HS-27A (cell line): ENCODE measurements at regions not wholly inside any gene's neighbourhood (a gene's known extent, or its start where the extent isn't known, plus 50 kb on each side); places are given as distances from the start of the nearest gene placed in this dataset.

Experiments used
- DNase-seq: peaks from one replicate; pipeline ENCODE4 v3.0.0-alpha.2; 2012; ENCODE audit warnings: low read depth, missing footprints

DNA sequence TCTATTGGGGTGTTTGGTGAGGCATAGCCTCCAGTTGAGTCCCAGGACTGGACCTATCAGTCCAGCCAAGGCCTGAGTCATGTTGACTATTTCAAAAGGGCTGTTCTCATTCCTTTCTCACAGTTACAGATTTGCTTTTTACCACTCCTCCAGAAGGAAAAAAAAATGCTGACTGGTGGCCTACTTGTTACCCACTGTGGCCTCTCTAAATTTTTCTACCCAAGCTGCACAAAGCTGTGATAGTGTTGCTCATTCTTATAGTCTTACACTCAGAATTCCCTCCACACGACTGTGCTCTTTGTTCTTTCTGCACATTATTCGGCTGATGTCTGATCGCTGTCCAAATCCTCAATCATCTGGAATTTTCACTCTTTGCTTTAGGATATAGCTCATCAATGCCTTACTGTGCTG lies 1142.2 kb downstream of the IGSF11 start:
- no peak for DNase-seq

DNA sequence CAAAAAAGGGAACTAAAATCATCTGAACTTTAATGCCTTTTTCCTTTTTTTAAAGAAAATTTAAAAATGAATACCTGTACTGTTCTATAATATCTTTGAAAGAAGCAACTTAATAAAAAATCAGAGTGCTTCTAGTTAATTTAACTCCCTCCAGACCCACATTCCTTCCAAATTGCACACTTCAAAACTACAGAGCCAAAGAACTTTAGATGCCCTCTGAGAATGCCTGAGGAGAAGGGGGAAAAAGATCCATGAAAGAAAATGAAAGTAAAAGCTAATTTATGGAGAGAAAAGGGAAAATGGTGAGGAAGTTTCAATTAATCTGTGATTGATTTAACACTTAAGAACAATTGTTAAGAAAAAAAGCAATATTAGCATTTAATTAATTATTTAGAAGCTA lies 1141.6 kb downstream of the IGSF11 start:
- DNase-seq, result no peak

DNA sequence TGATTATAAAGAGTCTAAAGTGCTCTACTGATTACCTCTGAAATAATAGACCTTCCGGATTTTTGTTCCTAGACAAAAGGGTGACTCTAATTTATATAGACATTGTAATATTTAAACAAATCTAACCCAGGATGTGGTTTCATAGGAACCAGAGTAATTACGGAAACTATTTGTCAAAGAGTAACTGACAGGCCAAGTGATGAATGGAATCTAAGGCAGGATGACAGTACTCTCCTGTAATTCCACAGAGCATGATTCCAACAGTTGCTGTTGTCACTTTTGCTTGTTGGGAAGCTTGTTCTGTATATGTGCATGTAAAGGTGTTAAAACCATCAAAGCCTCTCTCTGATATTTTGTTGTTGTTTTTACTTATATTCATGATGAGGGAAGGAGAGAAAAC lies 1141.0 kb downstream of the IGSF11 start:
- DNase-seq, result no peak

DNA sequence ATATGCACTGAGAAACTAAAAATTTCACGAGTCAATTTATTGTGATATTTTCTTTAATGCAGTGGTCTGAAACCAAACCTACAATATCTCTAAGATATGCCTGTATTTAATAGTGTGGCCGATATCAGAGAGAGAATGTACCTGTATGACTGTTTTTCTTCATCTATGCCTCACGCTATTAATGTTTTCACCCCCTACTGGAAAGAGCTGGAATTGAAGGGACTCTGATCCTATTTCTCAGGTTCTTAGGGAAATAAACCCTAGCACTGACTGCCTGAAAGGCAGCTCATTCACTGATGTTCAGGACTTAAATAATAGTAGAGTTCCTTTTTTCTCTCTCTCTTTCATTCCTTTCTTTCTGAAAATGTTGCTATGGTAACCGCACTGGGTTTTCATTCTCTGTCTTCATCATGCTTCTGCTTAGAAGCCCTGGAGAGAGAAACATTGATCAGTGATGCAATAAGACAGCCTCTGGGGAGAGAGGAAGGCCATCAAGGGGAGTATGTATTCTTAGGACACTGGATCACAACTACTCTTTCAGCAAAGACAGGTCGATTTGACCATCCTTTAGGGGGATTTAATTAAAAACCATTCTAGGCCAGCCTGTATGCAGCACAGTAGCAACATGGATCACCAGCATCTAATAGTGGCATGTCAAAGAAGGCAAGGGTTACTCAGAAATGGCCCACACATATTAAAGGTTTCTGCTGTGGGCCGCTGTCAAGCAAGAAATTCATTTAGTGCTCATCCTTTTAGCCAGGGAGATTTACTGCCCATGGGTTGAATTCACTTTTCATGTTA lies 1135.7 kb downstream of the IGSF11 start:
- no peak for DNase-seq

- peak; percentile 80 for DNase-seq
Measured at GRCh38 chr3:117903226-117903625, 1131.4 kb downstream of the IGSF11 start.

- no peak for DNase-seq
Measured at GRCh38 chr3:117910820-117911521, 1123.7 kb downstream of the IGSF11 start.

DNA sequence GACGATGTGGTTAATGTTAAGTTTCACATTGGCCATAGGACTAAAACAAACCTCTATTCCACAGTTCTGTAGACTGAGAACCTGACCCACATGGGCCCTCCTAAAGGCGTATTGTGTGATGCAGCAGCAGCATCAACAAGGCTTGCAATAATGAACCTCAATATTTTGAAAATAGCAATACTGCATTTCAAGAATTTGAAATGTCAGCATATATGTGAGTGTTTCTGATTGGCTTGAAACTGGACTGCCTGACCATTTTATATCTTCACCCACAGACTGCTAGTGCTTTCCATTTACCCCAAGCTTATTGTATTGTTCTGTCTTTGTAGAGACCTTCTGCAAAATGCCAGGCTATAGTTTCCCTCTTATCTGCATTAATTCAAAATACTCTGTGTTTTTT lies 1122.3 kb downstream of the IGSF11 start:
- no peak for DNase-seq

- no peak for DNase-seq
Measured at GRCh38 chr3:117914540-117915100, 1120.0 kb downstream of the IGSF11 start.

- no peak for DNase-seq
Measured at GRCh38 chr3:117916839-117917238, 1117.8 kb downstream of the IGSF11 start.

DNA sequence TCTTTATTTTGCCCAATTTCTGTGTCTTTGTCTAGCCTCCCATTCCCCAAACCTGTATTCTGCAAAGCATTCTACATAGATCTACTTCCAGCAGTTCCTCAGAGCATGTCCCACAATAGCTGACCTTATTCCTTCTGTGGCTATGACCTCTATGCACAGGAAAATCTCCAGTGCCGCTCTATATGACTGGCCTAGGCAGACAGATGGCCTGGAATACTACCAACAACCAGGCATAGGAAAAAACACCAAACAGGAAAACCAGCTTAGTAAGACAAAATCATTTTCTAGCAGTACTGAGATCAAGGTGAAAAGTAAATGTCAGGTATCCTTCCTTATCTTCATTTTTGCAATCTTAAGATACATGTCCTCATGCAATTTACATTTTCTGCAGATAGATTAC lies 1115.0 kb downstream of the IGSF11 start:
- no peak for DNase-seq

DNA sequence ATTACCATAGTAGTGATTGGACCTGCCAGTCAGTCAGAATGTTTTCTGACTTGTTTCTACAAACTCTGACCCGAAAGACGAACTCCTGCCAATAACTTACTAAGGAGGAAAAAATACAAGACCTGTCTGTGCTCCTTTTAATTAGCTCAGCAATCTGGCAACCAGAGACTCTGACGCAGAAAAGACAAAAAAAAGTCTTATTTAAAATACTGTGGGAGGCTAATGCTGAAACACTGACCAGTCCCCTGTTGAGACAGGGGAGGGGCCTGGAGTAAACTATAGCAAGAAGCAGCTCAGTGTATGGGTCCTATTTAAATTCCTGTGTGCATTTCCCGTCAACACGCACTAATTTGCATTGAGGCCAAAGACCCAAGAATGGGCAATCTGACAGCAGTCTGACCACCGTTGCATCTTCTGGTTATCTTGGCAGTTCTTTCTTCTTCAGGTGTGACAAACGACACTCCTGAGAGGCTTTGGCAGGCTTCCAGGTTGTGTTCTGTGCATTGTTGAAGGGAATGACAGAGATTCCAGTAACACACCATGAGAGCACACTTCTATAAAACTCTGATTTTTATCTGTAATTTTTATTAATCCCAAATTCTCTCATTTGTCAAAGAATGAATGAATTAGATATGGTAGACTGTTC lies 1114.3 kb downstream of the IGSF11 start:
- DNase-seq, result no peak

- no peak for DNase-seq
Measured at GRCh38 chr3:117921411-117921810, 1113.2 kb downstream of the IGSF11 start.

DNA sequence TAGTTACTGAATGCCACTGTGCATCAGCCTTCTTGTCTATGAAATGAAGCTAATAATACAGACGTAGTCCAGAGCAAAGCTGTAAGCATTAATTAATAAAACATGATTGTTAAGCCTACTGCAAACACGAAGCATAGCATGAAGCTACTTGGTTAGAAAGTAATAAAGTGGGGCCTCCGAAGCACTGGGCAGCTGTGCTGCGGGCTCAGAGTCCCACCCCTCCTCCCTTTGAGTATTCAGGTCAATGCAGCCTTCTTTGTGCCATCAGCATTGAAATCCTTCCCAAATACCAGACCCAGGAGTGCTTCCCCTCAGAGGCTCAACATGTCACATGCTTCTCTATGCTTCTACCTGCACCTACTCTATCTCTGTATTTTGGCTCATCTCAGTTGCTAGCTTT lies 1112.6 kb downstream of the IGSF11 start:
- DNase-seq, result no peak

- DNase-seq, result no peak
Measured at GRCh38 chr3:117926819-117927218, 1107.8 kb downstream of the IGSF11 start.

DNA sequence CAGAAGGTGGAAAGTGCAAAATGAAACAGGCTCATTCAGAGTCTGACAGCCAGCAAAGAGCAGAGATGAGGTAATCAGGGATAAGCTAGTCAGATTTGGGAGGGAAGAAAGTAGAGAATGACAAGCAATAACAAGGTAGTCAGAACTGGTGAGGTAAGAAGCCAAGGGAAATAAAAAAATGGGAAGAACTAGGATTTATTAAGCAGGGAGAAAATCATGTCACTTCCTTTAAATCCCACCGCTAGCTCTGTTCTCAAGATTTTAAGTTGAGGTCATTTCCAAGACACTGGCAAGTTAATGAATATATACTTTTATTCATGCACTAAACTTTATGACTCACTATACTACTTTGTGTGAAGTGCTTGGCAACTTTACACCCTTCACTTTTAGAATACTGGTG lies 1106.8 kb downstream of the IGSF11 start:
- DNase-seq, result no peak

GRCh38 chr3:117928836-117929235 lies 1105.8 kb downstream of the IGSF11 start:
- no peak for DNase-seq

DNA sequence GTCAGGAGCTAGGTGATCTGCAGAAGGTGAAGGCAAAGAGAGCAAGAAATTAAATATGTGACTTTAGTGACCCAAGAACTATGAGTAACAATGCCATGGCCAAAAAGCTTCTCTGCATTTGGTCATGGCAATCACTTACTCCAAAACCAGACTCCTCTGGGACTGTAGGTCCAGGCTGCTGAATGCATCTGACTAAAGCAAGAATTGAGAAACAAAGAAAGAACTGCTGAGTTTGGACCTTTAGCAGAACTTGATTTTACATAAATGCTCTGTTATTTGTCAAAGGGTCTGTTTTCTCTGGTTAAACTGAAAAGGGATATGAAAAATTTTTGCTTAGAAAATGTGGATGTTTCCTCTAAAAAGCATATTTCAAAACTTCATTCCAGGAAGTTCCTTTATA lies 1102.2 kb downstream of the IGSF11 start:
- DNase-seq, result no peak

DNA sequence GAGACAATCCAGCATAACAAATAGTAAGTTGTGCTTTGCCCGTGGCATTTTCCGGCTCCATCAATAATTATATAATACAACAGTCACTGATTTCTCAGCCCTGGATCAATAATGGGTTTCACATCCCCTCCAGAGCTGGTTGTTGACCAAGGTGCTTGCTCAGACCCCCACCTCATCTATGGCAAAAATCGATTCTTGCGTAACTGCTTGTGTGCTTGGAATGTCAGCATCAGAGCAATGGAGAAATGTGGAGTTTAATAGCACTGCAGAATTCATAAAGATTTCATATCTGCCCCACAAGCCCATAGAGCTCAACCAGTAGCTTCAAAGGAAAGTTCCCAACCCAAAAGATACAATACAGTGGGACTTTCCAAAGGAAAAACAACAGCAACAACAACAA lies 1098.5 kb downstream of the IGSF11 start:
- no peak for DNase-seq

GRCh38 chr3:117938974-117939373 lies 1095.7 kb downstream of the IGSF11 start:
- DNase-seq, result no peak

DNA sequence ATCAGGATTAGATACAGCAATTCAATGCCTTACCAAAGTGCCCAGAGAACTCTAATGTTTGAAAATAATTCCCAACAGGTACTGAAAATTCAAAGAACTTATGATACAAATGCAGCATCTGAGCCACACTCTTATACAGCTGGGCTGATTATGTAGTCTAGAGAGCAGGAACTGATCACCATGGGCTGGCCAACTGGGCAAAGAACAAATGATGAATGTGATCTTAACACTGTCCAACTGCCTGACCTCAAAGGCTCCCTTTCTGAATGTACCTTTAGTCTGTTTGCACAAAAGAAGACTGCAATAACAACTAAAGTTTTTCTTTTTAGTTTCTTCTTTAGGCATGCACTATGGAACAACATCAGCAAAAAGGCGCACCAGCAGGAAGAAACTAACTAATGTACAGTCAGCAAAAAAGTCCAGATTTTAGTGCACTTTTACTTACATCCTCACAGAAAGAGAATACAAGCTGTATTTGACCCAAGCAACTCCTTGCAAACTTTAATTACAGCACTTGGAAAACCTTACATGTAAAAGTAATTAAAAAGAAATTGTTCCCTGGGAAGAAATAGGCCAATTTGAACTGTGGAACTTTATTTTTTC lies 1095.1 kb downstream of the IGSF11 start:
- no peak for DNase-seq

GRCh38 chr3:117941015-117941414 lies 1093.6 kb downstream of the IGSF11 start:
- no peak for DNase-seq

DNA sequence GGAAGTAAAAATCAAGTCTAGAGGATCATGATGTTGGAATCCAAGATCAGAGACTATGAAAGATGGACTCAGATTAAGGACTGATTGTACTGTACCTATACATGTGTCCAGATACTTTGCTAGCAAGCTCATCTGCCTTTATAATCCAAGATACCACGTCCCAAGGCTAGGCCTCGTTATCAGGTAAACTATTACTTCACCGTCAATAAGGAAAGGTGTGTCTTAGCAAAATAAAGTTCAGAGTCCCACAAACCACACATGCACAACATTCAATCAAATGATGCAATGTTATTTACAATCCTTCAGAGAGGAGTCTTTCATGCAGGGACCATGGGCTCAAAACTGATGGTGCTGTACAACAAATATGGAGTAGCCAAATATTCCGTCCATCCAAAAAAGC lies 1092.9 kb downstream of the IGSF11 start:
- DNase-seq, result no peak
